ENCODE measurements at regions not wholly inside any gene's neighbourhood (a gene's known extent, or its start where the extent isn't known, plus 50 kb on each side); places are given as distances from the start of the nearest gene placed in this dataset.
A peak's percentile ranks its signal among the peaks of the same experiment; 100 is the strongest.
"Not testable (repeated sequence)": the region's sequence is repeated elsewhere in the genome, so short reads cannot be mapped to it uniquely, and the experiment has no call there.

- DNase-seq: no peak
Measured at GRCh38 chr6:148602136-148602535, 144.7 kb upstream of the UST start.

- DNase-seq: no peak
Measured at GRCh38 chr6:148608199-148608951, 138.5 kb upstream of the UST start.

- peak; percentile 38 for DNase-seq
Measured at GRCh38 chr6:148611213-148611612, 135.6 kb upstream of the UST start.

- no peak for DNase-seq
Measured at GRCh38 chr6:148612043-148612442, 134.8 kb upstream of the UST start.

DNA sequence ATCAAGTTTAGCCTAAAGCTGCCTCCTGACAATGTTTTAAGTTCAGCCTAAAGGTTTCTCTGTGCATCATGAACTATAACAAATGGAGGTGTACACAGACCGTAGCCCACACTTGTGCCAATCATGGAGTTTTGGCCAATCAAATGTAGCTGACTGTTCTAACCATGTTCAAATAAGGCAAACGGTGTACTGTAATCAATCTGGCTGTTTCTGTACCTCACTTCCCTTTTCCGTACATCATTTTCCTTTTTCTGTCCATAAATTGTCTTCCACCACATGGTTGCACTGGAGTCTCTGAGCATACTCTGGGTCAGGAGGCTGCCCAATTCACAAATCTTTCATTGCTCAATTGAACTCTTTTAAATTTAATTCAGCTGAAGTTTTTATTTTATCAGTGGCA lies 132.2 kb upstream of the UST start:
- no peak for DNase-seq

DNA sequence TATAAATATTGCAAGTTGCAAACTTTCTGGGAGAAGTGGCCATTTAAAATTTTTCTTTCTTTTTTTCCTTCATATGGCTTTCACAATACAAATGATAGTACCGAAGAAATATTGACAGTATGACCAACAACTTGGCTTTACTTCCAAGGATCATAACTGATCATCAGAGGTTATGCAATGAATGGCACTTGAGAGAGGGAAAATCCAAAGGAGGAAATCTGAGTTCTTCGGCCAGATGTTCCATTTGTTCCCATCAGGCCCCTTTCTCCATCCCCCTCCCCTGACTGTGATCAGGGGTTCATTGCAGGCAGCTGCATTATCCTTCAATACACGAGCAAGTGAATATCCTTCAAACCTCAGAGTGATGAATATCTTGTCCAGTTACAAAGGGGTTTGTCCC lies 130.0 kb upstream of the UST start:
- DNase-seq: no peak

- no peak for DNase-seq
Measured at GRCh38 chr6:148617530-148617929, 129.3 kb upstream of the UST start.

GRCh38 chr6:148619891-148620290 lies 126.9 kb upstream of the UST start:
- no peak for DNase-seq

- DNase-seq: no peak
Measured at GRCh38 chr6:148620579-148621298, 126.1 kb upstream of the UST start.

DNA sequence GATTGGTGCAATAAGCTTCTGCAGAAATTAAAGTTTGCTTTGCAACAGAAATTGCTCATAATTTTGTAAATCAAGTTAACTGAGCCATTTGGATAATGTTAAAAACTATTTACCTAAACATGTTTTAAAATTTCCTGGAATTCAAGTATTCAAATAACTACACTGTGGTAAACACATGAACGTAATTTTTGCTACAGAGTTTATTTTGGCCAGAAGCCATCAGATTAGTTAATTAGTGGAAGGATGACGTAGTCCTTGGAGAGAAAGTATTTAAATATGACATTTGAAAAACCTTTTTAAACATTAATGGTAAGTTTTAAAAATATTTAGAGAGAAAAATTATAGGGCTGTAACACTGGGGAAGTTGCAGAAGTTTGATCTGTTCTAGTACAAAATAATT lies 121.2 kb upstream of the UST start:
- no peak for DNase-seq

DNA sequence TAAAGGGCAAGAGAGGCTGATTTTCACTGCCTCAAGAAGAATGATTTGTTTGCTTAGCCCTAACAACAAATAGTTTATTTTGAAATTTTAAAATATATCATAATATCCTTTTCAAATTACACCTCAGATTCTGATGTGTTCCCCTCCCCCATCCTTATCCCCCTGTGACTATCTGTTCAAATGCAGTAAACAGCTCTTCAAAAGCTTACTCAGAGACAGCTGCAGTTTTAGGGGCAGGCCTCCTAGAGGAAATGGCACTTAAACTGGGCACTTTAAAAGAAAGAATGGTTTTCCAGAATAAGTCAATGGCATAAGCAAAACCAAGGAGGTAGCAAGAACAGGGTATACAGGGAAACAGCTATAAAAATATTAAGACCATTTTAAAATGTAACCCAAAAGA lies 118.6 kb upstream of the UST start:
- no peak for DNase-seq

DNA sequence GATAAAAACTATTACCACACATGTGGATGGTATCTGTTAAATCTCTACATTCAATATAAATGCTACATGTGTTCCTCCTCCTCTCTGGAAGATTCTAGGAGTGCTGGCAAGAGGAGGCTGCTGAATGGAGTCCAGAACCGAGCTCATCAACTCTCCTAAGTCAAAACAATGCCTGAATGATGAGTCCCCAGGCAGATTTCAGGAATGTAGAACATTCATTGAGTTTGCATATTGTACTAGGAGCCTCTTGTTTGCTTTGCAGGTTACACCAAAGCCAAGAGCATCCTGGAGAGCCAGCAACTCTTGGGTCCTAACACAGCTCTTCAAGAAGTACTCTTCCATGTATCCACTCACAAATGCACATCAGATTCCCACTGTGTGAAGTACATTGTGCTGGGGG lies 117.6 kb upstream of the UST start:
- no peak for DNase-seq

DNA sequence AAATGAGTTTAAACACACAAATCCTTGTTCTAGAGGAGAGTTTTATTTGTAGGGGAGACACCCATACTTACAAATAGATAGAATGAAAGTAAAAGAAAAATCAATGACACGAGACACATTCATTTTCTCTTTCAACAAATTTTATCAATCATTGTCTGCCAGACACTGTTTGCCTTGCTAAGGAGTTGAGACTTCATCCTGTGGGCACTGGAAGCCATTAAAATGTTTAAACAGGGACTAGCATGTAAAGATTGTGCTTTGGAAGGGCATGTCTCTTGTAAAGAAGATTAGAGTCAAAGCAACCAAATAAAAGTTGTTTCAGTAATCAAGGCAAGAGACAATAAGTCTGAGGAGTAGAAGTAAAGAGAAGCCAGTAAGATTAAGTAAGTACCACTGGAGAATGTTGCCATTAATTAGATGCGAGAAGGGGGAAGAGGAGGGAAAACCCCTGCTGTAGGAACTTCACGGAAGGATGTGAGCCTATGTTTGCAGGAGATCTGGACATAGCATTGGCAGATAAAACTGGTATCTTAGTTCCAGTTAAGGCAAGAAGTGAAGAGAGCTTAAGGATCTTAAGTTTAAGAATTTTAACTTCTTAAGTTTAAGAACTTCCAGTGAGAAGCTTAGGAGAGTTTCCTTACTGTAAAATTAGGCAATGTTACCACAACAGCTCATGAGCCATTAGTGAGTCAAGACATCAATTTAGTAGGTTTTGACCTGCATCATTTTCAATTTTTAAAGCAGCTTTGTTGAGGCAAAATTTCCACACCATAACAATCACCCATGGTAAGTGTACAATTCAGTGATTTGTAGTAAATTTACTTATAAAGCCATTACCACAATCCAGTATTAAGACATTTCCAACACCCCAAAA lies 117.0 kb upstream of the UST start:
- no peak for DNase-seq

- no peak for DNase-seq
Measured at GRCh38 chr6:148635070-148635743, 111.6 kb upstream of the UST start.

DNA sequence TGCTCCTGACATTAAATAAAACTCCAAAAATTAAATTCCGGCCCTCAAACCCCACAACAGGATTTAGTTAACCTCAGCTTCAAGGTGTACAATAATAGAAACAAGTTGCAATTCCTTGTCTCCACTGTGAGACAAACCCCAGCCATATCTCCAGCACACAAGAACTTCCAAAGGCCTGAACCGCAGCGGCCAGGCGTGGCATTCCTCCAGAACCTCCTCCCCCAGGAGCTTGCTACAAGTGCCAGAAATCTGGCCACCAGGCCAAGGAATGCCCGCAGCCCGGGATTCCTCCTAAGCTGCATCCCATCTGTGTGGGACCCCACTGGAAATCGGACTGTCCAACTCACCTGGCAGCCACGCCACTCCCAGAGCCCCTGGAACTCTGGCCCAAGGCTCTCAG lies 105.0 kb upstream of the UST start:
- not testable (repeated sequence) for DNase-seq

- not testable (repeated sequence) for DNase-seq
Measured at GRCh38 chr6:148643208-148643607, 103.6 kb upstream of the UST start.

- DNase-seq: not testable (repeated sequence)
Measured at GRCh38 chr6:148645049-148645448, 101.8 kb upstream of the UST start.

- DNase-seq: no peak
Measured at GRCh38 chr6:148648754-148649453, 97.9 kb upstream of the UST start.

- no peak for DNase-seq
Measured at GRCh38 chr6:148649454-148649963, 97.3 kb upstream of the UST start.

GRCh38 chr6:148650941-148651505 lies 95.8 kb upstream of the UST start:
- DNase-seq: no peak

- DNase-seq: no peak
Measured at GRCh38 chr6:148652205-148652604, 94.6 kb upstream of the UST start.

Data from occipital lobe (tissue), 1 donor.